MG63 (cell line): ENCODE measurements at regions not wholly inside any gene's neighbourhood (a gene's known extent, or its start where the extent isn't known, plus 50 kb on each side); places are given as distances from the start of the nearest gene placed in this dataset.

ENCODE experiments used
- DNase-seq: peaks from one replicate; pipeline ENCODE4 v3.0.0-alpha.2; 2020
- H3K27me3 ChIP-seq: fragments of 250-450 bp; sonication (Bioruptor Pico); 2 replicates; pipeline ENCODE4 v1.5.1; 2020; ENCODE audit warnings: mild to moderate bottlenecking, moderate library complexity
- H3K36me3 ChIP-seq: fragments of 250-450 bp; sonication (Bioruptor Pico); 2 replicates; pipeline ENCODE4 v1.5.1; 2020; ENCODE audit warnings: mild to moderate bottlenecking, moderate library complexity
- H3K4me3 ChIP-seq: fragments of 250-450 bp; sonication (Bioruptor Pico); 2 replicates; pipeline ENCODE4 v1.5.1; 2020; ENCODE audit warnings: mild to moderate bottlenecking, moderate library complexity
- H3K9me3 ChIP-seq: fragments of 250-450 bp; sonication (Bioruptor Pico); 2 replicates; pipeline ENCODE4 v1.5.1; 2020; ENCODE audit warnings: mild to moderate bottlenecking, moderate library complexity

DNA sequence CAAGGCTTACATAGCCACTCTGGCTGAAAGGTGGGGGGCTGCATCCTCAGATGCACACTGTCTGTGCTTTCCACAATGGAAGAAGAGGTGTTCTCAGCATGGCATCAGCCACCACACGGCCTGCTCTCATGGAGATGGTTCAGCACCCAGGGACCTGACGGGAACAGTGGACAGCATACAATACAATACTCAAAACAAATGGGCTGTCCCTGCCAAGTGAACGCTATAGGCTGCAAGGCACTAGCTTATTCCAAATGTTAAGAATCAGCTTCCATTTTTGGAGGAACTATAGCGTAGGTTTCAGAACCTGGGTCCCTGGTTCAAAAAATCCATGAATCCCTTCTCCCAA is 77.2 kb downstream of the ZNF608 start:
- DNase-seq, result no peak
- Histone ChIP-seq H3K9me3 (no peaks in the 10 kb centered on the region), H3K36me3 (no peaks in the 10 kb centered on the region), H3K4me3 (no peak overlapping the region), H3K27me3 (no peaks in the 10 kb centered on the region)

DNA sequence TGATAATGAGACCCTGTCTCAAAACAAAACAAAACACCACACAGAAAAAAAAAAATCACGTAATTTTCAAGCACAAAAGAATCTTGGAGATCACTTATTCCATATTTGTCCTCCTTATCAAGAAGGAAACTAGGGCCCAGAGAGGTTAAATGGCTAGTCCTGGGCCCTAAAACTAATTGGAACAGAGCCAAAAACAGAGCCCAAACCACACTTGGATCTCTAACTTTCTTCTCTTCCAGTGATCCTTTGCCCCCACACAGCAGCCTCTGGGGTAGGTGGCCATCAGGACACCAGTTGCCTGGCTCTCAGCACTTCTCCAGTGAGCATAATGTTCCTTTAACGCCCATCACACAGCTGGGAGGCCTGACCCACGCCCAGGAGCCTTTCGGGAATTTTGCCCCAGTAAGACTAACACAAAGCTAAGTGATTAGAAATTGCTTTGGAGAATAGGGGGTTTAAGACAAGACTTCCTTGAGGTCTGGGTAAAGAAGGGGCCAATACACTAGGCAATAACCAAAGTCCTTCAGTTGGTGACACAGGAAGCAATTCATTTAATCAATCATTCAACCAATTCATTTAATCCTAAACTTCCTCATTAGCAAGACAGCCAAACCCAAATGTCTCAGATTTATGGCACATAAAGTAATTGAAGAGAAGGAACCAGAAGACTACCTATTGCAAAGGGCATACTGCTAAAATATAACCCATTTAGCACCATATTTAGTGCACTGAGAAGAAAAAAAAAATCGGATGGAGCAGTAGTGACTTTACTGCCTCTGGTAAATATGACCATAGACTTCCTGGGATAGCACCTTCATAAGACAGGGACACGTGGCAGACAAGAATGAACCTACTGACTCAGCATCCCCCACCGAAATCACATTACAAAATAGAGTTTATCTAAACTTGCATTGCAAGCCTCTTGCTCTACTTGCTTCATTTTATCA is 77.8 kb downstream of the ZNF608 start:
- no peak for DNase-seq
- Histone ChIP-seq H3K27me3 (no peaks in the 10 kb centered on the region), H3K36me3 (no peaks in the 10 kb centered on the region), H3K9me3 (no peaks in the 10 kb centered on the region), H3K4me3 (no peak overlapping the region)

- no peak for DNase-seq
- no peaks in the 10 kb centered on the region for H3K27me3 ChIP-seq
- H3K4me3 ChIP-seq, result no peak overlapping the region
- H3K36me3 ChIP-seq, result no peaks in the 10 kb centered on the region; the same call in 1 of the 2 replicates
- H3K9me3 ChIP-seq, result no peaks in the 10 kb centered on the region
Observed at GRCh38 chr5:124665625-124666024, 80.8 kb downstream of the ZNF608 start.

DNA sequence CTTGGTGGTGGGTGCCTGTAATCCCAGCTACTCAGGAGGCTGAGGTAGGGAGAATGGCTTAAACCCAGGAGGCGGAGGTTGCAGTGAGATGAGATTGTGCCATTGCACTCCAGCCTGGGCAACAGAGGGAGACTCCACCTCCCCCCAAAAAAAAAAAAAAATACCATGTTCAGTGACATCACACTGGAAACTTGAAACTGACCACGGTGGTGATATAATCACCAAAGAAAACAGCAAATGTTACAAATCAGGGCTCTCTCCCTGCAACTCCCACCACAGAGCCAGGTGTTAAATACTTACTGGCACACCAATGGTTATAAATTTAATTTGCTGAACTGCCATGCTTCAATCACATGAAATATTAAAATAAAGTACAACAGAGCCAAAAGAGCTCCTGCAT is 81.4 kb downstream of the ZNF608 start:
- Histone ChIP-seq H3K27me3 (no peaks in the 10 kb centered on the region), H3K4me3 (no peak overlapping the region), H3K9me3 (no peaks in the 10 kb centered on the region), H3K36me3 (no peaks in the 10 kb centered on the region; the same call in 1 of the 2 replicates)
- DNase-seq, result no peak

GRCh38 chr5:124664287-124664686 is 82.2 kb downstream of the ZNF608 start:
- DNase-seq, result no peak
- Histone ChIP-seq H3K4me3 (no peak overlapping the region), H3K27me3 (no peaks in the 10 kb centered on the region), H3K9me3 (no peaks in the 10 kb centered on the region), H3K36me3 (no peaks in the 10 kb centered on the region; the same call in 1 of the 2 replicates)

DNA sequence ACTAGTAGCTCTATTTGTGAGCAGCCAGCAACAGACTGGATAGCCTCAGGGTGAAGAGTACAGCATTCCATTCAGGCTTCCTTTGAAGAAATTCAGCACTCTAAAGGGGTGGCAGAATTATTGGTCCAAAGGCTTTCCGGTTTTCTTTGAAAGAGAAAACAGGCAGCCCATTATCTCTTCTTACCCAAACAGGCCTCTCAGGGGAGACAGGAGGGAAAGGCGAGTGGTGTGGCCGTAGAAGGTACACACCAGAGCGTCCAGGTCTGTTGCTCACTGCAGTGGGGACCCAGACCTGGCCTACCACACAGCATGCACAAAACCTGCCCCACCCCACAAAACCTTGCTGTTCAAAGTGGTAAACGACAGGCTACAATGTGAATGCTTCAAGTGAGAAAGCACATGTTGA is 83.3 kb downstream of the ZNF608 start:
- Histone ChIP-seq H3K36me3 (no peaks in the 10 kb centered on the region; the same call in 1 of the 2 replicates), H3K9me3 (no peaks in the 10 kb centered on the region), H3K4me3 (no peak overlapping the region), H3K27me3 (no peaks in the 10 kb centered on the region)
- DNase-seq, result no peak

GRCh38 chr5:124662181-124662781 is 84.2 kb downstream of the ZNF608 start:
- Histone ChIP-seq H3K9me3 (no peaks in the 10 kb centered on the region), H3K27me3 (no peaks in the 10 kb centered on the region), H3K36me3 (no peaks in the 10 kb centered on the region; the same call in 1 of the 2 replicates), H3K4me3 (no peak overlapping the region)
- DNase-seq, result no peak

- Histone ChIP-seq H3K4me3 (no peak overlapping the region), H3K9me3 (no peaks in the 10 kb centered on the region), H3K27me3 (no peaks in the 10 kb centered on the region), H3K36me3 (no peaks in the 10 kb centered on the region; the same call in 1 of the 2 replicates)
- DNase-seq, result peak; percentile 57
Observed at GRCh38 chr5:124661317-124662141, 84.9 kb downstream of the ZNF608 start.

DNA sequence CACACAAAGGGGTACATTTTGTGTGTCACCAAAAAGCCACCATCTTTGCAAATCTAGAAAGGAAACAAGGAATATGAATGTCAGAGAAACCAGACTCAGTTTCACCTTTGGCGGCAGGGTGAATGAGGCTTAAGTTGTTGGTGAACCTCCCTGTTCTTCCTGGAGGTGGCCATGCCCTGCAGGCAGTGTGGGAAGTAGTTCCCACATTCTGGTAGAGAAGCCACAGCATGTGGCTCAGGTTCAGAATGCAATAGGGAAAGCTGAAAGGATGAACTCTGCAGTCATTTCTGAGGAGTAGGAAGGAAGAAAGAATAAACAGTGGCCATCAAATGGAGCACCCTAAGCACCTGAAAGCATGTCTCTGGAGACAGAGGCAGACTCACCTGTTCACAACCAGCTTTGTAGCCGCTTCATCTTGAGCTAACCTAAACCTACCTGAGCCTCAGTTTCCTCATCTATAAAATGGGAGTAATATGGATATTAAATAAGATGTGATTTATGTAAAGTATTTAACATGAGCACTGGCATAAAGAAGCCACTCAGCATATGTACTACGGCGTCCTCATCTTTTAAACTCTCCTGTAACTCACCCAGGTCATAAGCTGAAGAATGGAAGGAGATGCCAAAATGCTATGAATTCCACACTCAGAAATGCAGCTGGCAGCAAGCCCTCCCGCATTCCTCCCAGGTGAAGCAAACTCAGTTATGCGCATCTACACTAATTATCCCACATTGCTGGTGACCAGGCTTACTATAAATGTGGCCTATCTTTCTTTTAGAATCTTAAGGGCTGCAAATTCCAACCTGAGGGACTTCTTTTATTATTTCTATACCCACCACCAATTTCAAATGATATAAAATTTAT is 86.0 kb downstream of the ZNF608 start:
- H3K36me3 ChIP-seq, result no peaks in the 10 kb centered on the region; the same call in 1 of the 2 replicates
- no peak overlapping the region for H3K4me3 ChIP-seq
- H3K27me3 ChIP-seq, result no peaks in the 10 kb centered on the region
- peak; percentile 66 for DNase-seq
- H3K9me3 ChIP-seq, result no peaks in the 10 kb centered on the region

DNA sequence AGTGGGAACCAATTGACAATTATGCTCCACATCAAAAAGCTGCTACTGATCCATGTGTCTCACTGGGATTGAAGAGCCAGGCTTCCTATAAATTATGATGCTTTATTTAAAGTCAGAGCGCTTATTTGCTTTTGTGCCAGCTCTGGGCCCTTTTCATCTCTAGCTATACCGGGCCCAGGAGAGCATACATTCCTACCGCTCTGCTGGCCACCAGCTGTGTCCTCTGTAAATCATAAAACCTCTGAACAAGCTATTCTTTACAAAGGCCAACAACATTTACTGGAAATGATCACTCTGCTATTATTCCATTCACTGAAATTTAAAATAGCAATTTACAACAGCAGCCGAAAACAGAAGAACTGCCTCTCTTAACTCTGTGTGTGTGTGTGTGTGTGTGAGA is 86.6 kb downstream of the ZNF608 start:
- Histone ChIP-seq H3K36me3 (no peaks in the 10 kb centered on the region; the same call in 1 of the 2 replicates), H3K4me3 (no peak overlapping the region), H3K27me3 (no peaks in the 10 kb centered on the region), H3K9me3 (no peaks in the 10 kb centered on the region)
- no peak for DNase-seq

GRCh38 chr5:124658867-124659557 is 87.4 kb downstream of the ZNF608 start:
- Histone ChIP-seq H3K4me3 (no peak overlapping the region), H3K27me3 (no peaks in the 10 kb centered on the region), H3K9me3 (no peaks in the 10 kb centered on the region), H3K36me3 (no peaks in the 10 kb centered on the region; the same call in 1 of the 2 replicates)
- DNase-seq, result no peak

DNA sequence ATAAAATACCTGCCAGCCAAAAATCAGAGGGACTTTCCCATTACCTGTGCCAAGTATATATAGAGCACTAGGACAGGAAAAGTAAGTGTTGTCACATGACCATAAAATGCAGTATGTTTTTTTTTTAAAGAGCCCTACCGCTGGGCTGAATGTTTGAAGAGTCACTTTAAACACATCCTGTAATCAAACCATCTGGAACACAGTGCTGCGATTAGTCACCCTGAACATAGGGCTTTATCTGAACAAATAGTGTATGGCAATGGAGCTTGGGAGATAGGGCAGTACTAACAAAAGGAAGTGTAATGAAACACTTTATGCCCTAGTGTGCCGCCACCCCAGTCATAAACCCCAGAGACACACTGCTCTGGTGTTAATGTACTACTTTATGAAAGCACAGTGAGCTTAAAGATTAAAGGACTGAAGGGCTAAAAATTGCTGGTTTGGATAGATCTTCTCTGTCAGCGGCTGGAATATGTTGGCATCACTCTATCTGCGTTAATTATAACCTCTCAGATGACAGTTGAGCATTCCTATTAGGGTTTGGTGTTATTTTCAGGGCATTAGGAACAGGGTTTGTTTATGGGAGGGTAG is 90.4 kb downstream of the ZNF608 start:
- DNase-seq, result peak; percentile 79
- H3K27me3 ChIP-seq, result no peaks in the 10 kb centered on the region
- no peaks in the 10 kb centered on the region for H3K36me3 ChIP-seq
- no peaks in the 10 kb centered on the region for H3K9me3 ChIP-seq
- H3K4me3 ChIP-seq, result peak overlapping the region; percentile 19

DNA sequence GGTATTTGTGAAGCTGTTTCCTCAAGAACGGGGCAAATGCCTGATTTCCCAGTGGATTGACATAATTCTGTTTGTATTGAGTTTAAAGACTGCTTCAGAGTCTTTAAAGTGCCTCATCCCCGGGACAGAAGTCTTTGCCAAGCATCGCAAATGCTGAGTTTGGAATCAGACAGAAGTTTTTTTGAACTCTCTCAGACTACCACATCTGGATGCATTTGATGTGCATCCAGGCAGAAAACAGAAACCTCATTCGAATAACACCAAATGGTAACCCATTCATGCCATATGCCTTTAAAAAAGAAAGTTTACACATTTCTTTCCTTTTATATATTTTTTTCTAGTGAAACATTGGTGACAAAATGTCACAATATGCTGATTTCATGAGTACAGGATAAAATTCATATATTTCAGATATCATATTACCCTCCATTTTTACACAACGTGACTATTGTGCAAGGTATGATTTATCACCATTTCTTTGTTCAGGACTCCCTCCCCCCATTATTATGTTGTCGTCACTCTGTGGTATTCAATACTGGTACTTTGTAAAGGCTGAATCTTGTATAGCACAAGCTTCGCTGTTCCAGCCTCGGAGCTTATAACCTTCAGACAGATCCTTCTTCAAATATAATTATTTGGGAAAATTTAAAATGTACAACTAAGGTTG is 91.1 kb downstream of the ZNF608 start:
- Histone ChIP-seq H3K9me3 (no peaks in the 10 kb centered on the region), H3K36me3 (no peaks in the 10 kb centered on the region), H3K27me3 (no peaks in the 10 kb centered on the region), H3K4me3 (peak overlapping the region; percentile 19)
- DNase-seq, result peak; percentile 74

- Histone ChIP-seq H3K4me3 (no peak overlapping the region), H3K36me3 (no peaks in the 10 kb centered on the region), H3K27me3 (no peaks in the 10 kb centered on the region), H3K9me3 (no peaks in the 10 kb centered on the region)
- no peak for DNase-seq
Observed at GRCh38 chr5:124654418-124654817, 92.0 kb downstream of the ZNF608 start.

DNA sequence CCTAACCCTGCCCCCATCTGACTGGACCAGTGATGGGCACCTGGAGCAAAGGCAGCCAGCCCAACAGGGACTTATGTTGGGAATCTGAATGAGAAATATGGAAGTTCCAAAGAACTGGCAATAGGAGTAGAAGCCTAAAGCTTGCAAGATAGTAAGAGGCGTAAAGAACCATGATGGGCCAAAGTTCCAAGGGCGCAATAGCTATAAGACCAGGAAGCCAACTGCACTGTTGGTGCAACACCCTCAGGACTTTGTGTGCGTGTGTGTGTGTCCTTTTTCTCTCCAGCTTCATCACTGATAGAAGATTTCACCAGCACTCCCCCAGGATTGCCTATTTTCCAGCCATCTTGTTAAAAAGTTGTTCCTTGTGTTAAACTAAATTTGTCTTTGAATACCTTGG is 92.8 kb downstream of the ZNF608 start:
- no peaks in the 10 kb centered on the region for H3K9me3 ChIP-seq
- H3K4me3 ChIP-seq, result no peak overlapping the region
- no peaks in the 10 kb centered on the region for H3K27me3 ChIP-seq
- DNase-seq, result no peak
- H3K36me3 ChIP-seq, result no peaks in the 10 kb centered on the region
